Trophoblast cell (in vitro differentiated cells and primary cell): ENCODE measurements at regions not wholly inside any gene's neighbourhood (a gene's known extent, or its start where the extent isn't known, plus 50 kb on each side); places are given as distances from the start of the nearest gene placed in this dataset.

Experiments used
- DNase-seq, 2 donors: peaks; one replicate each; pipeline ENCODE4 v3.0.0-alpha.2; 2016
- H2AFZ ChIP-seq: 2 replicates; pipeline ENCODE4 v1.6.1; 2013; ENCODE audit warnings: low read length, moderate library complexity, mild to moderate bottlenecking; ENCODE audit not compliant: insufficient read depth, poor library complexity
- H2AK5ac ChIP-seq: 2 replicates; pipeline ENCODE4 v1.6.1; 2013; ENCODE audit warnings: mild to moderate bottlenecking, low read length
- H2BK120ac ChIP-seq: 2 replicates; pipeline ENCODE4 v1.6.1; 2013; ENCODE audit warnings: low read length, mild to moderate bottlenecking, moderate library complexity; ENCODE audit not compliant: insufficient read depth, poor library complexity
- H2BK12ac ChIP-seq: 2 replicates; pipeline ENCODE4 v1.6.1; 2013; ENCODE audit warnings: mild to moderate bottlenecking, low read length, moderate library complexity
- H2BK5ac ChIP-seq: 2 replicates; pipeline ENCODE4 v1.6.1; 2013; ENCODE audit warnings: low read length, low read depth, moderate library complexity, mild to moderate bottlenecking; ENCODE audit not compliant: poor library complexity
- H3K14ac ChIP-seq: 2 replicates; pipeline ENCODE4 v1.6.1; 2013; ENCODE audit warnings: mild to moderate bottlenecking, low read length
- H3K18ac ChIP-seq: 2 replicates; pipeline ENCODE4 v1.6.1; 2013; ENCODE audit warnings: mild to moderate bottlenecking, low read length
- H3K23ac ChIP-seq: 2 replicates; pipeline ENCODE4 v1.6.1; 2013; ENCODE audit warnings: low read length
- H3K27ac ChIP-seq: 2 replicates; pipeline ENCODE4 v1.5.1; 2013; ENCODE audit warnings: low read depth, mild to moderate bottlenecking, inconsistent platforms, low read length, moderate library complexity
- H3K27me3 ChIP-seq: 2 replicates; pipeline ENCODE4 v1.6.1; 2013; ENCODE audit warnings: inconsistent platforms, mild to moderate bottlenecking, low read length, moderate library complexity; ENCODE audit not compliant: insufficient read depth
- H3K36me3 ChIP-seq, 2 experiments: 1 replicate in 1 of 2; 2 replicates in 1 of 2; pipeline ENCODE4 v1.6.1; 2013; ENCODE audit warnings: low read length in 2 of 2, mild to moderate bottlenecking in 2 of 2, moderate library complexity in 1 of 2; ENCODE audit not compliant: insufficient read depth in 2 of 2, control insufficient read depth in 1 of 2
- H3K4ac ChIP-seq: 2 replicates; pipeline ENCODE4 v1.6.1; 2013; ENCODE audit warnings: low read depth, mild to moderate bottlenecking, low read length, moderate library complexity
- H3K4me1 ChIP-seq, 2 experiments: 1 replicate in 1 of 2; 2 replicates in 1 of 2; pipeline ENCODE4 v1.6.1; 2013; ENCODE audit warnings: low read length in 2 of 2, mild to moderate bottlenecking in 2 of 2, moderate library complexity in 1 of 2; ENCODE audit not compliant: insufficient read depth in 2 of 2, control insufficient read depth in 1 of 2
- H3K4me2 ChIP-seq: 2 replicates; pipeline ENCODE4 v1.6.1; 2013; ENCODE audit warnings: inconsistent platforms, mild to moderate bottlenecking, low read length, moderate library complexity
- H3K4me3 ChIP-seq: 2 replicates; pipeline ENCODE4 v1.5.1; 2013; ENCODE audit warnings: mild to moderate bottlenecking, low read depth, low read length, inconsistent platforms
- H3K79me1 ChIP-seq: one replicate; pipeline ENCODE4 v1.6.1; 2013; ENCODE audit warnings: low read length
- H3K79me2 ChIP-seq: 2 replicates; pipeline ENCODE4 v1.6.1; 2013; ENCODE audit warnings: low read length, mild to moderate bottlenecking; ENCODE audit not compliant: control insufficient read depth, insufficient read depth, poor library complexity
- H3K9ac ChIP-seq: 2 replicates; pipeline ENCODE4 v1.6.1; 2013; ENCODE audit warnings: mild to moderate bottlenecking, low read length
- H3K9me3 ChIP-seq: 2 replicates; pipeline ENCODE4 v1.6.1; 2013; ENCODE audit warnings: low read depth, mild to moderate bottlenecking, control low read depth, inconsistent platforms, low read length; ENCODE audit not compliant: insufficient read depth
- H4K12ac ChIP-seq: 2 replicates; pipeline ENCODE4 v1.6.1; 2013; ENCODE audit warnings: low read depth, mild to moderate bottlenecking, low read length, moderate library complexity
- H4K8ac ChIP-seq: 2 replicates; pipeline ENCODE4 v1.6.1; 2013; ENCODE audit warnings: low read depth, mild to moderate bottlenecking, low read length, moderate library complexity
- H4K91ac ChIP-seq: one replicate; pipeline ENCODE4 v1.6.1; 2013; ENCODE audit warnings: low read depth, mild to moderate bottlenecking, low read length, moderate library complexity
- WGBS: extraction: QIAGEN DNeasy Blood & Tissue Kit; methylation state at CpG from one replicate; pipeline ENCODE4 v1.1.7; 2013; ENCODE audit warnings: missing lambda C conversion rate; ENCODE audit not compliant: insufficient read length, insufficient coverage; ENCODE audit errors: extremely low coverage; 5-methylcytosine and 5-hydroxymethylcytosine counted together

- Histone ChIP-seq H3K23ac (no peak overlapping the region), H4K8ac (no peak overlapping the region), H3K9me3 (no peaks in the 10 kb centered on the region), H3K27ac (no peak overlapping the region), H3K36me3 (no peaks in the 10 kb centered on the region), H2BK5ac (no peak overlapping the region), H2BK120ac (no peak overlapping the region), H3K18ac (no peak overlapping the region), H2AK5ac (no peak overlapping the region), H3K79me2 (no peaks in the 10 kb centered on the region), H4K12ac (no peak overlapping the region), H4K91ac (no peak overlapping the region), H3K9ac (no peak overlapping the region), H3K4me3 (no peak overlapping the region), H3K4me2 (no peak overlapping the region), H3K4me1 (peaks cover 4 to 5% of the 10 kb centered on the region in 2 experiments), H3K79me1 (no peaks in the 10 kb centered on the region), H3K4ac (no peak overlapping the region), H3K14ac (no peak overlapping the region), H3K27me3 (no peaks in the 10 kb centered on the region), H2BK12ac (no peak overlapping the region), H2AFZ (no peak overlapping the region)
- DNase-seq: no peak
- no CpG with 5 or more reads among the region's 4 CpGs for WGBS
These were observed 206.3 kb upstream of the TLE3 start for GRCh38 chr15:70303981-70304380.

GRCh38 chr15:70302360-70302759 is 204.6 kb upstream of the TLE3 start:
- Histone ChIP-seq H3K14ac (no peak overlapping the region), H2AK5ac (no peak overlapping the region), H2BK120ac (no peak overlapping the region), H3K27ac (no peak overlapping the region), H3K4me2 (no peak overlapping the region), H3K79me1 (no peaks in the 10 kb centered on the region), H2BK5ac (no peak overlapping the region), H4K91ac (no peak overlapping the region), H3K4me1 (no peaks in the 10 kb centered on the region), H2BK12ac (no peak overlapping the region), H3K9me3 (no peaks in the 10 kb centered on the region), H3K23ac (no peak overlapping the region), H3K4ac (no peak overlapping the region), H4K8ac (no peak overlapping the region), H3K79me2 (no peaks in the 10 kb centered on the region), H3K36me3 (no peaks in the 10 kb centered on the region), H3K27me3 (no peaks in the 10 kb centered on the region), H4K12ac (no peak overlapping the region), H3K9ac (no peak overlapping the region), H2AFZ (no peak overlapping the region), H3K18ac (no peak overlapping the region), H3K4me3 (no peak overlapping the region)
- WGBS: 100% methylated on average over 1 of the region's 1 CpG
- no peak for DNase-seq

GRCh38 chr15:70301396-70301795 is 203.7 kb upstream of the TLE3 start:
- no peak overlapping the region for H3K4me2 ChIP-seq
- H2AK5ac ChIP-seq: no peak overlapping the region
- no peak overlapping the region for H4K91ac ChIP-seq
- H4K12ac ChIP-seq: no peak overlapping the region
- no peak overlapping the region for H3K27ac ChIP-seq
- H2BK5ac ChIP-seq: no peak overlapping the region
- DNase-seq: no peak
- WGBS: no CpG with 5 or more reads among the region's 5 CpGs
- H3K79me1 ChIP-seq: no peaks in the 10 kb centered on the region
- H3K9ac ChIP-seq: no peak overlapping the region
- H3K23ac ChIP-seq: no peak overlapping the region
- no peaks in the 10 kb centered on the region for H3K79me2 ChIP-seq
- no peaks in the 10 kb centered on the region for H3K9me3 ChIP-seq
- H3K4ac ChIP-seq: no peak overlapping the region
- H3K27me3 ChIP-seq: no peaks in the 10 kb centered on the region
- H3K14ac ChIP-seq: no peak overlapping the region
- no peak overlapping the region for H4K8ac ChIP-seq
- no peaks in the 10 kb centered on the region for H3K4me1 ChIP-seq
- H2BK12ac ChIP-seq: no peak overlapping the region
- H3K36me3 ChIP-seq: no peaks in the 10 kb centered on the region
- H2BK120ac ChIP-seq: no peak overlapping the region
- no peak overlapping the region for H3K18ac ChIP-seq
- H3K4me3 ChIP-seq: no peak overlapping the region
- no peak overlapping the region for H2AFZ ChIP-seq

GRCh38 chr15:70299931-70300869 is 202.5 kb upstream of the TLE3 start:
- Histone ChIP-seq H3K18ac (no peak overlapping the region), H3K27ac (no peak overlapping the region), H3K79me1 (no peaks in the 10 kb centered on the region), H2BK12ac (no peak overlapping the region), H3K9me3 (no peaks in the 10 kb centered on the region), H3K4me1 (no peaks in the 10 kb centered on the region), H3K36me3 (no peaks in the 10 kb centered on the region), H3K14ac (no peak overlapping the region), H3K23ac (no peak overlapping the region), H3K4me2 (no peak overlapping the region), H3K27me3 (no peaks in the 10 kb centered on the region), H3K79me2 (no peaks in the 10 kb centered on the region), H3K4ac (no peak overlapping the region), H4K12ac (no peak overlapping the region), H3K4me3 (no peak overlapping the region), H2BK5ac (no peak overlapping the region), H4K91ac (no peak overlapping the region), H2AFZ (no peak overlapping the region), H2BK120ac (no peak overlapping the region), H4K8ac (no peak overlapping the region), H2AK5ac (no peak overlapping the region), H3K9ac (no peak overlapping the region)
- DNase-seq: no peak
- no CpG with 5 or more reads among the region's 13 CpGs for WGBS
